SU-DHL-6 (cell line): ENCODE measurements at regions not wholly inside any gene's neighbourhood (a gene's known extent, or its start where the extent isn't known, plus 50 kb on each side); places are given as distances from the start of the nearest gene placed in this dataset.
A peak's percentile ranks its signal among the peaks of the same experiment; 100 is the strongest.

ENCODE experiments used
- H2AFZ ChIP-seq: fragments of 200-600 bp; sonication (generic); 2 replicates; pipeline ENCODE4 v1.6.1; 2014; ENCODE audit warnings: low read depth, mild to moderate bottlenecking, moderate library complexity, mixed read lengths, antibody characterized with exemption, low read length; ENCODE audit not compliant: severe bottlenecking
- H3F3A ChIP-seq: fragments of 200-600 bp; shearing (Covaris generic); 2 replicates; pipeline ENCODE4 v1.6.0; 2016; ENCODE audit warnings: antibody characterized with exemption, mild to moderate bottlenecking; ENCODE audit not compliant: insufficient read depth
- H3K27ac ChIP-seq: fragments of 200-600 bp; sonication (generic); 2 replicates; pipeline ENCODE4 v1.5.1; 2016; ENCODE audit warnings: low read depth, mild to moderate bottlenecking, low read length, moderate library complexity, mixed read lengths
- H3K27me3 ChIP-seq: fragments of 200-600 bp; sonication (generic), shearing (Covaris generic); 2 replicates; pipeline ENCODE4 v1.6.0; 2014; ENCODE audit warnings: mild to moderate bottlenecking, low read length
- H3K36me3 ChIP-seq: fragments of 200-600 bp; sonication (generic); 2 replicates; pipeline ENCODE4 v1.6.1; 2014; ENCODE audit warnings: mild to moderate bottlenecking, low read length, mixed read lengths
- H3K4me2 ChIP-seq: fragments of 300-600, 200-600 bp; shearing (Covaris generic), sonication (generic); 2 replicates; pipeline ENCODE4 v1.6.0; 2014; ENCODE audit warnings: low read length, low read depth, mild to moderate bottlenecking; ENCODE audit not compliant: poor library complexity, severe bottlenecking
- H3K4me3 ChIP-seq: fragments of 200-600 bp; sonication (generic); 2 replicates; pipeline ENCODE4 v1.5.1; 2014; ENCODE audit warnings: antibody characterized with exemption, low read length, mild to moderate bottlenecking, mixed read lengths; ENCODE audit not compliant: insufficient read depth, poor library complexity, severe bottlenecking
- H3K79me2 ChIP-seq: fragments of 200-600 bp; sonication (generic); 2 replicates; pipeline ENCODE4 v1.6.1; 2014; ENCODE audit warnings: mild to moderate bottlenecking, low read length, moderate library complexity; ENCODE audit not compliant: insufficient read depth
- H3K9ac ChIP-seq: fragments of 200-600 bp; sonication (generic); 2 replicates; pipeline ENCODE4 v1.7.0; 2014; ENCODE audit warnings: mild to moderate bottlenecking, low read length
- H3K9me2 ChIP-seq: fragments of 200-600 bp; sonication (generic); replicated peaks from 2 replicates; pipeline ENCODE4 v1.6.1; 2014; ENCODE audit warnings: low read length; ENCODE audit not compliant: insufficient read depth
- H3K9me3 ChIP-seq: fragments of 200-600 bp; sonication (generic); 2 replicates; pipeline ENCODE4 v1.6.1; 2014; ENCODE audit warnings: low read length, mixed read lengths; ENCODE audit not compliant: insufficient read depth
- H4K20me1 ChIP-seq: fragments of 200-600 bp; sonication (generic); 2 replicates; pipeline ENCODE4 v1.6.1; 2014; ENCODE audit warnings: low read depth, mild to moderate bottlenecking, antibody characterized with exemption, low read length, moderate library complexity, mixed read lengths
- CTCF ChIP-seq: fragments of 200-600 bp; sonication (generic); IDR thresholded peaks from one replicate; pipeline ENCODE4 v1.5.1; 2017; ENCODE audit warnings: antibody characterized with exemption, mild to moderate bottlenecking, low read length, moderate library complexity; ENCODE audit not compliant: insufficient read depth, poor library complexity, severe bottlenecking
- EZH2phosphoT487 ChIP-seq: fragments of 200-600 bp; sonication (generic), shearing (Covaris generic); conservative IDR thresholded peaks from 2 replicates; pipeline ENCODE4 v1.6.1; 2018; ENCODE audit warnings: mild to moderate bottlenecking, antibody characterized with exemption, low read length, moderate library complexity, mixed read lengths

GRCh38 chr14:42848652-42849051, 1242.0 kb downstream of the LRFN5 start:
- Histone ChIP-seq H3K4me2 (no peak overlapping the region), H3K9ac (no peak overlapping the region), H3K9me2 (no peaks in the 10 kb centered on the region), H3K36me3 (no peaks in the 10 kb centered on the region), H3K9me3 (no peaks in the 10 kb centered on the region), H3K27ac (no peak overlapping the region), H4K20me1 (no peaks in the 10 kb centered on the region), H3K4me3 (no peak overlapping the region), H3K27me3 (no peaks in the 10 kb centered on the region), H2AFZ (peak overlapping the region; percentile 16), H3F3A (no peaks in the 10 kb centered on the region), H3K79me2 (no peaks in the 10 kb centered on the region)
- TF ChIP-seq EZH2phosphoT487 (no peak), CTCF (no peak)

GRCh38 chr14:42814817-42815216, 1208.1 kb downstream of the LRFN5 start:
- no peaks in the 10 kb centered on the region for H3K9me3 ChIP-seq

GRCh38 chr14:42806909-42807315, 1200.2 kb downstream of the LRFN5 start:
- H3K27ac ChIP-seq: no peak overlapping the region

More at GRCh38 chr14:42814817-42815216, 1208.1 kb downstream of the LRFN5 start:
- H4K20me1 ChIP-seq: no peaks in the 10 kb centered on the region
- no peaks in the 10 kb centered on the region for H3K27me3 ChIP-seq
- no peak overlapping the region for H3K4me3 ChIP-seq
- no peaks in the 10 kb centered on the region for H3K36me3 ChIP-seq
- TF ChIP-seq EZH2phosphoT487 (no peak), CTCF (no peak)
- no peaks in the 10 kb centered on the region for H3K79me2 ChIP-seq
- H3K9ac ChIP-seq: no peak overlapping the region
- no peaks in the 10 kb centered on the region for H3K9me2 ChIP-seq
- H3F3A ChIP-seq: no peaks in the 10 kb centered on the region
- H3K27ac ChIP-seq: no peak overlapping the region
- no peak overlapping the region for H2AFZ ChIP-seq
- no peak overlapping the region for H3K4me2 ChIP-seq

More at GRCh38 chr14:42806909-42807315, 1200.2 kb downstream of the LRFN5 start:
- Histone ChIP-seq H2AFZ (peak overlapping the region; percentile 29), H3K79me2 (no peaks in the 10 kb centered on the region), H3F3A (no peaks in the 10 kb centered on the region), H3K4me3 (no peak overlapping the region), H4K20me1 (no peaks in the 10 kb centered on the region), H3K9ac (no peak overlapping the region), H3K4me2 (no peak overlapping the region), H3K9me2 (no peaks in the 10 kb centered on the region), H3K9me3 (no peaks in the 10 kb centered on the region), H3K36me3 (no peaks in the 10 kb centered on the region), H3K27me3 (no peaks in the 10 kb centered on the region)
- TF ChIP-seq EZH2phosphoT487 (no peak), CTCF (no peak)
